ENCODE measurements at regions not wholly inside any gene's neighbourhood (a gene's known extent, or its start where the extent isn't known, plus 50 kb on each side); places are given as distances from the start of the nearest gene placed in this dataset.

GRCh38 chr7:106196460-106197021, 84.4 kb upstream of the SYPL1 start:
- DNase-seq (ENCODE audit: low read depth), result no peak

- DNase-seq (ENCODE audit: low read depth), result no peak
Measured at GRCh38 chr7:106193661-106194060, 81.5 kb upstream of the SYPL1 start.

- DNase-seq (ENCODE audit: low read depth), result no peak
Measured at GRCh38 chr7:106190589-106191330, 78.6 kb upstream of the SYPL1 start.

GRCh38 chr7:106187613-106188350, 75.7 kb upstream of the SYPL1 start:
- no peak for DNase-seq (ENCODE audit: low read depth)

GRCh38 chr7:106185719-106186118, 73.6 kb upstream of the SYPL1 start:
- DNase-seq (ENCODE audit: low read depth), result no peak

GRCh38 chr7:106183952-106184351, 71.8 kb upstream of the SYPL1 start:
- no peak for DNase-seq (ENCODE audit: low read depth)

GRCh38 chr7:106182904-106183303, 70.8 kb upstream of the SYPL1 start:
- DNase-seq (ENCODE audit: low read depth), result no peak

- DNase-seq (ENCODE audit: low read depth), result no peak
Measured at GRCh38 chr7:106181658-106182265, 69.7 kb upstream of the SYPL1 start.

- no peak for DNase-seq (ENCODE audit: low read depth)
Measured at GRCh38 chr7:106180721-106181120, 68.6 kb upstream of the SYPL1 start.

- DNase-seq (ENCODE audit: low read depth), result no peak
Measured at GRCh38 chr7:106179256-106179655, 67.1 kb upstream of the SYPL1 start.

GRCh38 chr7:106178593-106179134, 66.6 kb upstream of the SYPL1 start:
- DNase-seq (ENCODE audit: low read depth), result no peak

GRCh38 chr7:106177738-106178592, 65.9 kb upstream of the SYPL1 start:
- DNase-seq (ENCODE audit: low read depth), result no peak

- no peak for DNase-seq (ENCODE audit: low read depth)
Measured at GRCh38 chr7:106177300-106177690, 65.2 kb upstream of the SYPL1 start.

- DNase-seq (ENCODE audit: low read depth), result peak; percentile 49
Measured at GRCh38 chr7:106176414-106177299, 64.5 kb upstream of the SYPL1 start.

- DNase-seq (ENCODE audit: low read depth), result no peak
Measured at GRCh38 chr7:106175507-106175906, 63.4 kb upstream of the SYPL1 start.

GRCh38 chr7:106170651-106171050, 58.5 kb upstream of the SYPL1 start:
- no peak for DNase-seq (ENCODE audit: low read depth)

- DNase-seq (ENCODE audit: low read depth), result no peak
Measured at GRCh38 chr7:106169821-106170610, 57.9 kb upstream of the SYPL1 start.

GRCh38 chr7:106167439-106168136, 55.5 kb upstream of the SYPL1 start:
- DNase-seq (ENCODE audit: low read depth), result no peak
